K562 (cell line): ENCODE measurements at regions not wholly inside any gene's neighbourhood (a gene's known extent, or its start where the extent isn't known, plus 50 kb on each side); places are given as distances from the start of the nearest gene placed in this dataset.

ENCODE experiments used
- ATAC-seq: fragments of 200-7000 bp; cut with Tn5 transposase; 3 replicates; pipeline ENCODE4 v1.9.1; 2020; ENCODE audit warnings: moderate library complexity
- BruUV-seq: library from RNA; stranded (reverse); fragments of 400-500 nt; replicated peaks from 2 replicates; lab custom pipeline; 2021; lab: Mats Ljungman, UMichigan
- CTCF ChIA-PET: fragments of 300-600 bp; formaldehyde crosslinking; extraction: SDS; loops from one replicate; lab custom pipeline; 2021; ENCODE audit warnings: low intra/inter-chr PET ratio; lab: Yijun Ruan, JAX
- POLR2A ChIA-PET: fragments of 300-600, 350-650 bp; sonication (Branson Sonifier 250); formaldehyde crosslinking; extraction: SDS; loops from one replicate; lab custom pipeline; 2021; ENCODE audit warnings: antibody characterized with exemption, inconsistent platforms; lab: Yijun Ruan, JAX
- DNase-seq, 4 experiments: peaks; one replicate each; pipeline versions ENCODE4 v3.0.0 to v3.0.0-alpha.2; 2011 to 2018; ENCODE audit warnings: low spot score in 3 of 4, mixed read lengths in 3 of 4; ENCODE audit errors: extremely low read depth in 1 of 4
- FAIRE-seq: peaks from 2 replicates; lab custom pipeline; 2011; peaks lifted over from hg19 to GRCh38; lab: Jason Lieb, UNC
- H2AFZ ChIP-seq: 2 replicates; pipeline ENCODE4 v1.6.0; 2011; ENCODE audit warnings: low read depth, low read length, control low read depth, inconsistent platforms
- H3K27ac ChIP-seq: fragments of 200-600 bp; 3 replicates; pipeline ENCODE4 v1.8.0; 2011; ENCODE audit warnings: low read depth, mild to moderate bottlenecking, control low read depth, inconsistent platforms, low read length, moderate library complexity, mixed read lengths; ENCODE audit errors: extremely low read depth
- H3K27me3 ChIP-seq, 2 experiments: fragments of 300-600 bp in 1 of 2; 2 replicates in 1 of 2; 3 replicates in 1 of 2; pipeline versions ENCODE4 v1.6.0 to v1.8.0; 2011; ENCODE audit warnings: inconsistent platforms in 2 of 2, low read length in 2 of 2, mild to moderate bottlenecking in 1 of 2, mixed read lengths in 1 of 2, moderate library complexity in 1 of 2; ENCODE audit not compliant: control insufficient read depth in 2 of 2, insufficient read depth in 2 of 2
- H3K36me3 ChIP-seq: fragments of 300-600 bp; 3 replicates; pipeline ENCODE4 v1.8.0; 2011; ENCODE audit warnings: mild to moderate bottlenecking, low read length, inconsistent platforms; ENCODE audit not compliant: control insufficient read depth, insufficient read depth
- H3K4me1 ChIP-seq, 2 experiments: fragments of 200-600 bp in 1 of 2; replicated peaks in 1 of 2; 2 replicates in 1 of 2; 3 replicates in 1 of 2; pipeline versions ENCODE4 v1.5.1 to v1.8.0; 2011; ENCODE audit warnings: inconsistent platforms in 2 of 2, low read length in 2 of 2, mild to moderate bottlenecking in 1 of 2, mixed read lengths in 1 of 2, moderate library complexity in 1 of 2; ENCODE audit not compliant: control insufficient read depth in 2 of 2, insufficient read depth in 2 of 2
- H3K4me2 ChIP-seq: 2 replicates; pipeline ENCODE4 v1.6.1; 2011; ENCODE audit warnings: low read length, control low read depth, inconsistent platforms, mixed read lengths; ENCODE audit not compliant: insufficient read depth
- H3K4me3 ChIP-seq: fragments of 200-600 bp; sonication (generic), shearing (Covaris generic); 2 replicates; pipeline ENCODE4 v1.5.1; 2016; ENCODE audit warnings: control low read depth, inconsistent platforms
- H3K79me2 ChIP-seq: fragments of 200-600 bp; 3 replicates; pipeline ENCODE4 v1.8.0; 2011; ENCODE audit warnings: low read length, inconsistent platforms; ENCODE audit not compliant: control insufficient read depth, insufficient read depth
- H3K9ac ChIP-seq, 2 experiments: 2 replicates each; pipeline versions ENCODE4 v1.6.0 to v1.6.1; 2011; ENCODE audit warnings: low read depth in 2 of 2, low read length in 2 of 2, control low read depth in 1 of 2, inconsistent platforms in 1 of 2, mild to moderate bottlenecking in 1 of 2, mixed read lengths in 1 of 2; ENCODE audit not compliant: insufficient read depth in 1 of 2
- H3K9me1 ChIP-seq: one replicate; pipeline ENCODE4 v1.6.0; 2011; ENCODE audit warnings: inconsistent platforms, mild to moderate bottlenecking, low read length, moderate library complexity; ENCODE audit not compliant: control insufficient read depth, insufficient read depth
- H3K9me3 ChIP-seq: replicated peaks from 2 replicates; pipeline ENCODE4 v1.5.1; 2011; ENCODE audit warnings: low read depth, low read length, inconsistent platforms; ENCODE audit not compliant: control insufficient read depth, insufficient read depth
- H4K20me1 ChIP-seq: replicated peaks from 2 replicates; pipeline ENCODE4 v1.6.1; 2011; ENCODE audit warnings: low read length, inconsistent platforms, mixed read lengths; ENCODE audit not compliant: control insufficient read depth, insufficient read depth
- ATF1 ChIP-seq, 2 experiments: fragments of 450-650 bp in 1 of 2; IDR thresholded peaks; 2 replicates each; pipeline ENCODE4 v1.6.1; 2016; ENCODE audit warnings: missing compliant biosample characterization in 1 of 2, missing genetic modification characterization in 1 of 2
- FOXK1 ChIP-seq: sonication (generic); formaldehyde crosslinking; IDR thresholded peaks from 2 replicates; pipeline ENCODE4 v1.8.0; 2022; ENCODE audit warnings: missing genetic modification reagents, mild to moderate bottlenecking, borderline replicate concordance
- GATAD2B ChIP-seq: fragments of 450-650 bp; IDR thresholded peaks from 2 replicates; pipeline ENCODE4 v1.6.1; 2017; ENCODE audit warnings: mild to moderate bottlenecking, borderline replicate concordance
- KDM4B ChIP-seq, 2 experiments: fragments of 450-650 bp in 1 of 2; sonication (generic) in 1 of 2; IDR thresholded peaks; 2 replicates each; pipeline ENCODE4 v1.6.1; 2016 to 2017; ENCODE audit warnings: borderline replicate concordance in 2 of 2, antibody characterized with exemption in 1 of 2, low read depth in 1 of 2, mild to moderate bottlenecking in 1 of 2
- ZNF77 ChIP-seq: fragments of 250-450 bp; sonication (Bioruptor Pico); IDR thresholded peaks from 2 replicates; pipeline ENCODE4 v1.5.0; 2020
- WGBS: fragments of 100-300 bp; shearing (Covaris generic); methylation state at CpG from one replicate; pipeline ENCODE4 v1.1.6; 2016; ENCODE audit warnings: low coverage, mixed read lengths; ENCODE audit not compliant: insufficient coverage; ENCODE audit errors: missing lambda C conversion rate; 5-methylcytosine and 5-hydroxymethylcytosine counted together
- in situ Hi-C: fragments of 300-500 bp; cut with MboI; formaldehyde crosslinking; loops from 4 replicates; pipeline ENCODE4 v1.15.0; 2018; ENCODE audit warnings: inconsistent platforms, mixed read lengths
- intact Hi-C: fragments of 100-400 bp; cut with micrococcal nuclease; formaldehyde crosslinking; loops from 2 replicates; pipeline ENCODE4 v1.14.2; 2022
- TF ChIP-seq, protein P1 (sequence below): sonication (generic); formaldehyde crosslinking; IDR thresholded peaks from 2 replicates; pipeline ENCODE4 v1.8.0; 2022; ENCODE audit warnings: mild to moderate bottlenecking, missing genetic modification reagents, borderline replicate concordance
- TF ChIP-seq, protein P2 (sequence below): fragments of 450-650 bp; IDR thresholded peaks from 2 replicates; pipeline ENCODE4 v1.6.1; 2016; ENCODE audit warnings: missing biosample characterization, missing genetic modification characterization

- Histone ChIP-seq H3K4me3 (no peak overlapping the region), H3K4me2 (no peak overlapping the region), H3K9me1 (no peaks in the 10 kb centered on the region), H3K79me2 (no peaks in the 10 kb centered on the region), H4K20me1 (no peaks in the 10 kb centered on the region), H2AFZ (no peak overlapping the region), H3K27ac (no peak overlapping the region), H3K4me1 (no peaks in the 10 kb centered on the region), H3K27me3 (no peaks in the 10 kb centered on the region), H3K9me3 (no peaks in the 10 kb centered on the region), H3K9ac (no peak overlapping the region), H3K36me3 (no peaks in the 10 kb centered on the region)
- POLR2A ChIA-PET, result no interaction called here
- no TSS peak for BruUV-seq
- CTCF ChIA-PET, result interaction anchor here (0.6 kb wide), 1 partner anchor 1883 kb away, joined by 3 read pairs; no protein-coding TSS in a partner anchor
- DNase-seq, result no peak
- in situ Hi-C loops (no loop called here), intact Hi-C loops (no loop called here)
- ATAC-seq, result no peak
- TF ChIP-seq, protein P1, sequence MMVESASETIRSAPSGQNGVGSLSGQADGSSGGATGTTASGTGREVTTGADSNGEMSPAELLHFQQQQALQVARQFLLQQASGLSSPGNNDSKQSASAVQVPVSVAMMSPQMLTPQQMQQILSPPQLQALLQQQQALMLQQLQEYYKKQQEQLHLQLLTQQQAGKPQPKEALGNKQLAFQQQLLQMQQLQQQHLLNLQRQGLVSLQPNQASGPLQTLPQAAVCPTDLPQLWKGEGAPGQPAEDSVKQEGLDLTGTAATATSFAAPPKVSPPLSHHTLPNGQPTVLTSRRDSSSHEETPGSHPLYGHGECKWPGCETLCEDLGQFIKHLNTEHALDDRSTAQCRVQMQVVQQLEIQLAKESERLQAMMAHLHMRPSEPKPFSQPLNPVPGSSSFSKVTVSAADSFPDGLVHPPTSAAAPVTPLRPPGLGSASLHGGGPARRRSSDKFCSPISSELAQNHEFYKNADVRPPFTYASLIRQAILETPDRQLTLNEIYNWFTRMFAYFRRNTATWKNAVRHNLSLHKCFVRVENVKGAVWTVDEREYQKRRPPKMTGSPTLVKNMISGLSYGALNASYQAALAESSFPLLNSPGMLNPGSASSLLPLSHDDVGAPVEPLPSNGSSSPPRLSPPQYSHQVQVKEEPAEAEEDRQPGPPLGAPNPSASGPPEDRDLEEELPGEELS, result no peak
- TF ChIP-seq, protein P2, sequence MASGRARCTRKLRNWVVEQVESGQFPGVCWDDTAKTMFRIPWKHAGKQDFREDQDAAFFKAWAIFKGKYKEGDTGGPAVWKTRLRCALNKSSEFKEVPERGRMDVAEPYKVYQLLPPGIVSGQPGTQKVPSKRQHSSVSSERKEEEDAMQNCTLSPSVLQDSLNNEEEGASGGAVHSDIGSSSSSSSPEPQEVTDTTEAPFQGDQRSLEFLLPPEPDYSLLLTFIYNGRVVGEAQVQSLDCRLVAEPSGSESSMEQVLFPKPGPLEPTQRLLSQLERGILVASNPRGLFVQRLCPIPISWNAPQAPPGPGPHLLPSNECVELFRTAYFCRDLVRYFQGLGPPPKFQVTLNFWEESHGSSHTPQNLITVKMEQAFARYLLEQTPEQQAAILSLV, result no peak
- TF ChIP-seq ZNF77 (CRISPR knock-in tag) (no peak), FOXK1 (CRISPR knock-in tag) (no peak), KDM4B (IDR thresholded peaks at IDR 0.05; ENCODE audit: borderline replicate concordance in 2 of 2, low read depth in 1 of 2) (no peak), ATF1 (CRISPR knock-in tag; IDR thresholded peaks at IDR 0.05) (no peak), ATF1 (tag; IDR thresholded peaks at IDR 0.05) (no peak), GATAD2B (no peak)
- FAIRE-seq, result no peak
- WGBS, result 0% methylated on average over 1 of the region's 1 CpG
Observed at GRCh38 chr12:87807086-87807485, 222.1 kb downstream of the C12orf50 start.
